SK-N-MC (cell line): ENCODE measurements at regions not wholly inside any gene's neighbourhood (a gene's known extent, or its start where the extent isn't known, plus 50 kb on each side); places are given as distances from the start of the nearest gene placed in this dataset.

ENCODE experiments used
- EZH2 ChIP-seq: fragments of 200-600 bp; sonication (generic); IDR thresholded peaks from one replicate; pipeline ENCODE4 v1.6.1; 2017; ENCODE audit warnings: antibody characterized with exemption
- FOXP2 ChIP-seq: optimal IDR thresholded peaks from 2 replicates; pipeline ENCODE3; 2011; ENCODE audit warnings: mild to moderate bottlenecking, moderate library complexity; ENCODE audit not compliant: insufficient read depth; ENCODE audit errors: extremely low read length, control extremely low read depth
- POLR2AphosphoS5 ChIP-seq: IDR thresholded peaks from 2 replicates; pipeline ENCODE4 v1.6.1; 2012; ENCODE audit warnings: mild to moderate bottlenecking, low read depth, low read length, borderline replicate concordance

DNA sequence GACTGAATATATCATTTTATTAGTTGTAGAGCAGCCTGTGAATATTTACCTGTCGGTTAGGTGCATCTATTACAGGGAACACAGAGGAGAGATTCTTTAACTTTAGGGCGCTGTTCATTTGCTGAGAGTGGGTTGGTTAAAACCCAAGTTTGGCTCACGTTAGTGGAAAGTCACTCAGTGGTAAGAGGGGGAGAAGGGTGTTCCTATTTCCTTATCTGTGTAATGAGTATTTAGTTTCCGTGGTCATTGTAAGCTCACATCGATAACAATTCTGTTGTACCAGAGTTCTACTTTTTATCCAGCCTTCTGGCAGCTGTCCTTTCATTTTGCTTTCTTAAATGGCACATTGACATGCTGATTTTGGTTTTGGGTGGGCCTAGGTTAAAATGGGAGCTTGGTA, 773.2 kb upstream of the ADAMTS5 start:
- TF ChIP-seq FOXP2 (no peak), EZH2 (no peak), POLR2AphosphoS5 (no peak)
